Ecto neural progenitor cell (in vitro differentiated cells): ENCODE measurements at regions not wholly inside any gene's neighbourhood (a gene's known extent, or its start where the extent isn't known, plus 50 kb on each side); places are given as distances from the start of the nearest gene placed in this dataset.

Experiments used
- DNase-seq: peaks from one replicate; pipeline ENCODE4 v3.0.0-alpha.2; 2018; ENCODE audit warnings: low spot score

DNA sequence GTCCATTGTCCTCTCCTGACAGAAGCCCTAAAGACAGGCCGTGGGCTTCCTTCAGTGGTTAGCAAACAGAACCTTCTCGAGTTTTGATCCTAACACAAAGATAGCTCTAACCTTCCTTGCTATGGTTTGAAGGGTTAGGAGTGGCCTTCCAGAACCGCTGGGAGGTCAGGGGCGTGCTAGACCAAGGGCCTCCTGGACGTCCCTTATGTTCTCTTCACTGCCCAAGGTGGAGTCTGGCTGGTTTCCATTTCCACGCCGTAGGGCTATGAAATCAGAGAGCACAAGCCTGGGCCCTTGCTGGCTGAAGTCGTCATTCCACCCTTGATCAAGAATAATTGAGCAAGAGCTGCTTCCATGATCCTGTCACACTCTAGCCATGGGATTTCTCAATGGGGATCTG, 475.1 kb downstream of the SHQ1 start:
- DNase-seq = no peak

DNA sequence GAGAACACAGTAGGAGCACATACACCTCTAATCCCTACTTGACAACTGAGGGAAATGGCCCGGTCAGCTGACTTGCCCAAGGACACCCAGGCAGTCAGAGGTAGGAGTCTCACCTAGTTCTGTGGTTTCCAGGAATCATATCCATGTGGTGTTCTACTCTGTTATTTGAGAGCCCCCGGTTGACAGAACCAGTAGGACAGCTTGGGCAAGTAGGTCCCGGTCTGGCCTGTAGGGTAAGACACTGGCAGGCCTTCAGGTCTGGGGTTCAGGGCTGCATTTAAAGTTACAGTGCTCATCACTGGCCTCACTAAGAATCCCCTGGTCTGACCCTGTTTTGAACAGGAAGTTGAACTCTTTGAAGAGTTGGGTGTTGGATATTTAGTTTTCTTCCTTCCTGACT, 476.1 kb downstream of the SHQ1 start:
- DNase-seq = no peak

DNA sequence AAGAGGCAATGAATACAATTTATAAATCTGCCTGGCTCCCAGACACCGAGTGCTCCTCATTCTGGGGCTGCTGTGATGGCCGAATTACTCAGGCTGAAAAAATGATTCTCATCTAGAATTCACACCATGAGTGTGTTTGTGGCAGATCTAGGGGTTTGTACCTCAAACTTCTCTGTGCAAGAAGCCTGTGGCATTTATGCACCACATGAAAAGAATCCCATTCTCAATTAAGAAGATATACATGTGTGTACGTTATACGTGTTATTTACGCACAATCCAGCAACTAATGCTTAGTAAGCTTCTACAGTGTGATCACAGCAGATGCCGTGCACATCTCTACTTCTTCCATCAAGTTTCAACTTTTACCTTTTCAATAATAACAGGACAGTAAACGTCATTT, 476.8 kb downstream of the SHQ1 start:
- no peak for DNase-seq

GRCh38 chr3:72370947-72371346, 477.3 kb downstream of the SHQ1 start:
- no peak for DNase-seq

GRCh38 chr3:72369681-72370080, 478.6 kb downstream of the SHQ1 start:
- DNase-seq = no peak

- DNase-seq = no peak
Measured at GRCh38 chr3:72368331-72368975, 479.8 kb downstream of the SHQ1 start.

DNA sequence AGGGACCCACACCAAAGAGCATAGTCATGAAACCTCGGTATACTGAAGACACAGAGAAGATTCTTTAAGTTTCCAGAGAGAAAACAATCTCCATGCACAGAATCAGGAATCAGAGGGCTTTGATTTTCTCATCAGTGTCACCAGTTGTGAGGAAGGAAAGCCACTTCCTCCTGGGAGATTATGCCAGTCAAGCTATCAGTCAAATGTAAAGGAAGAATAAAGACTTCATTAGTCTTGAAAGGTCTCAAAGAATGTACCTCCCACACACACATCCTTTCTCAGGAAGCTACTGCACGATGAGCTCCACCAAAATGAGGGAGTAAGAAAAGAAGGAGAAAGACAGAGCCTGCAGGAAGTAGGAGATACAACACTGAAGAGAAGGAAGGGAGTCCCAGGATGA, 486.3 kb downstream of the SHQ1 start:
- no peak for DNase-seq

DNA sequence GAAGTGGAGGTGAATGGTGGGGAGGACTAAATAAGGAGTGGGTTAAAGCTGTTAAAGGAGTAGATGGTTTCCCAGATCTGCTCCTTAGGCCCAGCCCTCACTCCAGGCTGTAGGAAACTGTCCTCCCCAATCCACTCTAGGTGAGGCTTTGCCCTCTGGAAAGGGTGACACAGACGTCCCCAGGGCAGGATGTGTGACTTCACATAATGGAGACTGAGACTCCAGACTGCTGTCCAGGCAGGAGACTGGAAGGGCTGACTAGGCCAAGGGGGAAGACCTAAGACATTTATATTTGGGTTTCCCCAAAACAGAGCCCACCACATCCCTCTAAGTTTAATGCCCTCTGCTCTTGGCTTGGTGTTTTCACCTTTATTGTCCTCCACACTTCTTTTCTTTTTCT, 488.5 kb downstream of the SHQ1 start:
- peak; percentile 23 for DNase-seq

DNA sequence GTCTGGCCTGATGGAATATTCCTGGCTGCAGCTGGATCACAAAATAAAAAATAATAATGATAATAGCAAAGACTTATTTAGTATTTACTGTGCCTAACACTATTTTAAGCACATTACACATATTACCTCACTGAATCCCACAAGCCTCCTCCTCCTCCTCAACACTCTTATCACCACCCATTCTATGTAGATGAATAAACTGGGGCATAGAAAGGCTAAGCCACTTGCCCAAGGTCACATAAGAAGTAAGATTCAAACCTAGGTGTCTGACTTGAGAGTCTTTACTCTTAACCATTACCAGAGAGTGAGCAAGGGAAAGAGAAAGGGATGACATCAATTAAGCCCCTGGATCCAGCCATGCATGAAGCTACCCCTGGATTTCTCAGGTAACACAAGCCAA, 493.1 kb downstream of the SHQ1 start:
- no peak for DNase-seq

GRCh38 chr3:72354486-72354885, 493.8 kb downstream of the SHQ1 start:
- no peak for DNase-seq

- peak; percentile 42 for DNase-seq
Measured at GRCh38 chr3:72353236-72354128, 494.8 kb downstream of the SHQ1 start.

GRCh38 chr3:72352176-72352575, 496.1 kb downstream of the SHQ1 start:
- peak; percentile 23 for DNase-seq

- no peak for DNase-seq
Measured at GRCh38 chr3:72351536-72351935, 496.7 kb downstream of the SHQ1 start.

DNA sequence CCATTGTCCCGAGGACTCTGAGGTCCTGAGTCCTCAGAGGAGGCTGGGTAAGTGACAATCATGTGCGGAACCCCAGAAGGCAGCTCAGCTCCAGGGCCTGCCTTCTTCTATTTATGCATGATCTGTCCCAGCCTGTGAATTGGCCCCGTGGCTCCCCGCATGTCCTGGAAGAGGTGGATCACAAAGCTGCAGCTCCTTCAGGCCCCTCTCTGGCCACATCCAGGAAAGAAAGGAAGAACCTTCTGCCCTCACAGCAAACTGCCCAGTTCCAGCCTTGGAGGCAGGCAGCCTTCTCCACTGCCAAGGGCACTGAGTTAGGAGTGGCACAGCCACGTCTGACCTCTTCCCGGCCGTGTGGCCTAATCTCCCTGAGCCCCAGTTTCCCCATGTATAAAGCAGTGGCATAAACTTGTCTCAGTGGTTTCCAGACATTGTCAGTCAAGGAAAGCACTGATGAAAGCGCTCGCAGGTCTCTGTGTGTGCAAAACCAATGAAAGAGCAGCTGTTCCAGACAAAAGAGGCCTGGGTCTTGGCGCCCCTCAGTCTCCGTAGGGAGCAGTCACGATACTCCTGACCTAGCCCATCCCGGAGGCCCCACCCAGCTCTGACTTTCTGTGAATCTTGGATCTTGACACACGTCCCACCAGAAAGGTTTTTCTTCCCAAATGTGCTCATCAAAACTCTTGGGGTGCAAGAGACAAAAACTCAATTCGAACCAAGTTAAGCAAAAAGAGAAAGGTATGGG, 497.3 kb downstream of the SHQ1 start:
- no peak for DNase-seq

- DNase-seq = no peak
Measured at GRCh38 chr3:72348357-72348756, 499.9 kb downstream of the SHQ1 start.

GRCh38 chr3:72347819-72348319, 500.4 kb downstream of the SHQ1 start:
- DNase-seq = peak; percentile 73

DNA sequence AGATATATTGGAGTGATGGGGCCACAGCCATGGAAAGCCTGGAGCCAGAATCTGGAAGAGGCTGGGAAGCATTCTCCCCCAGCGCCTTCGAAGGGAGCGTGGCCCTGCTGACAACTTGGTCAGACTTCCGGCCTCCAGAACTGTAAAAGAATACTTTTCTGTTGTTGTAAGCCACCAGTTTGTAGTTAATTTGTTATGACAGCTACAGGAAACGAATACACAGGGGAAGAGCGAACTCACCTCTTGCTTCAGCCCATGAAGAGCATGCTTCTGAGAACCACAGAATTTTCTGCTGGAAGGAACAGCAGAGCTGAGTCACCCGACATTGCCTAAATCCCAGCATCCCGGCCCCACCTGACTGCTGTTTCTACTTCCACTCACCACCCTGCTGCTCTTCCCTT, 501.7 kb downstream of the SHQ1 start:
- DNase-seq = no peak

DNA sequence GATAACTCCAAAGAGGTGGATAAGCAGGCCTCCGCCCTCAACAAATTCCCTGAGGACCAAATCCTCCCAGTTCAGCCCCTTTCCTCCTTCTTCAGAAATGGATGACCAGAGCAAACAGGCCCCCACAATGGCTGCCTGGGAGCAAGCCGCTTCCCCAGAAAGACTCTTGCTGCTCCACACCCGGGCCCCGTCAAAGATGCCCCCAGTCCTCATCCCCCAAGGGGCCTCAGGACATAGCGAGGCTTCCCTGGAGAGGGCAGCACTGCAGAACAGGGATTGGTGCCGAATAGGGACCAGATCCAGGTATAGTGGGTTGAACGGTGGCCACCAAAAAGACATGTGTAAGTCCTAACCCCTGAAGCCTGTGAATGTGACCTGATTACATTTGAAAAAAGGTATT, 502.3 kb downstream of the SHQ1 start:
- DNase-seq = no peak

- no peak for DNase-seq
Measured at GRCh38 chr3:72345237-72345878, 502.9 kb downstream of the SHQ1 start.

DNA sequence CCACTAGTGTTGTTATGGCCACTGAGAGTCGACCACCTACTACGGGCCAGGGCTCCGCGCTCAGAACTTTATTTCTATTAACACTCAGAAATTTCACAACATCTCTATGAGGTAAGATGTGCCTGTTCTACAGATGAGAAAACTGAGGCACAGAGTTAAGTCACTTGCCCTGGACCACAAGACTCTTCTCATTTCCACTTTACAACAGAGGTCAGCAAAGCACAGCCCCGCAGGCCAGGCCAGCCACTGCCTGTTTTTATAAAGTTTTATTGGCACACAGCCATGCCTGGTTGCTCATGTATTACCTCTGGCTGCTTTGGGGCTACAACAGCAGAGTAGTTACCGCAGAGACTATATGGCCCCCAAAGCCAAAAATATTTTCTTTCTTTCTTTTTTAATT, 503.6 kb downstream of the SHQ1 start:
- no peak for DNase-seq

GRCh38 chr3:72344236-72344635, 504.0 kb downstream of the SHQ1 start:
- no peak for DNase-seq

DNA sequence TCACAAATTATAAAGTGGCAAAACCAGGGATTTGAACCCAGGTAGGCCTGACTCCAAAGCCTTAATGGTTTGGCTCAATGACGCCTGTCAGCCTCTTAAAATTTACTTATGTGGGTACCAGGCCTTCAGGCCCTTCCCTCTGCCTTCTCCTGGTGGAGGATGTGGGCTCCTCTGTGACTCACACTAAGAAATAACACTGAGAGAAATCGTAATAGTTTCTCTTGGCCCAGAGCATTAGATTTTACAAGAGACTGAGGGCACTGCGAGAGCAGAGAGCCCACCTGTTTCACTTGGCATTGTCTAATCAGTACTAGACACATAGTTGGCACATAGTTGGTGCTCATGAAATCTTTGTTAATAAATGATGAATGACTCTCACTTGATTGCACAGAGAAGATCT, 505.2 kb downstream of the SHQ1 start:
- no peak for DNase-seq
